GM12878 (cell line): ENCODE measurements at regions not wholly inside any gene's neighbourhood (a gene's known extent, or its start where the extent isn't known, plus 50 kb on each side); places are given as distances from the start of the nearest gene placed in this dataset.

Experiments used
- ATAC-seq: fragments of 200-7000 bp; cut with Tn5 transposase; 3 replicates; pipeline ENCODE4 v1.9.1; 2020; ENCODE audit warnings: mild to moderate bottlenecking, moderate library complexity
- BruUV-seq: library from RNA; stranded (reverse); fragments of 400-500 nt; replicated peaks from 2 replicates; lab custom pipeline; 2021; lab: Mats Ljungman, UMichigan
- CTCF ChIA-PET: fragments of 300-600 bp; sonication (Branson Sonifier 250); formaldehyde crosslinking; extraction: SDS; loops from one replicate; lab custom pipeline; 2021; ENCODE audit warnings: inconsistent platforms; lab: Yijun Ruan, JAX
- POLR2A ChIA-PET: fragments of 350-600 bp; formaldehyde crosslinking; extraction: SDS; loops from one replicate; lab custom pipeline; 2021; ENCODE audit warnings: inconsistent platforms; lab: Charles Lee
- RAD21 ChIA-PET: fragments of 300-600 bp; sonication (Branson Sonifier 250); formaldehyde crosslinking; loops from one replicate; lab custom pipeline; 2023; ENCODE audit warnings: antibody characterized with exemption; ENCODE audit not compliant: unreplicated experiment; lab: Charles Lee
- SMC1A ChIA-PET: fragments of 300-600 bp; sonication (Branson Sonifier 250); formaldehyde crosslinking; loops from one replicate; lab custom pipeline; 2023; ENCODE audit not compliant: unreplicated experiment, uncharacterized antibody; lab: Charles Lee
- DNase-seq: peaks from one replicate; pipeline ENCODE4 v3.0.0-alpha.2; 2011; ENCODE audit warnings: low read depth, low spot score
- FAIRE-seq: peaks from 3 replicates; lab custom pipeline; 2011; peaks lifted over from hg19 to GRCh38; lab: Jason Lieb, UNC
- H2AFZ ChIP-seq: 2 replicates; pipeline ENCODE4 v1.6.0; 2011; ENCODE audit warnings: low read depth, low read length, control low read depth; ENCODE audit not compliant: control insufficient read depth
- H3K27ac ChIP-seq: 2 replicates; pipeline ENCODE4 v1.5.1; 2011; ENCODE audit warnings: control low read depth; ENCODE audit not compliant: control insufficient read depth, insufficient read depth
- H3K27me3 ChIP-seq, 2 experiments: replicated peaks in 1 of 2; 2 replicates each; pipeline versions ENCODE4 v1.6.0 to v1.6.1; 2011; ENCODE audit warnings: low read length in 1 of 2; ENCODE audit not compliant: control insufficient read depth in 2 of 2, insufficient read depth in 2 of 2
- H3K36me3 ChIP-seq, 2 experiments: 2 replicates each; pipeline ENCODE4 v1.5.1; 2011; ENCODE audit warnings: low read length in 1 of 2; ENCODE audit not compliant: control insufficient read depth in 2 of 2, insufficient read depth in 2 of 2
- H3K4me1 ChIP-seq: 2 replicates; pipeline ENCODE4 v1.6.1; 2011; ENCODE audit warnings: mild to moderate bottlenecking, low read length, moderate library complexity, mixed read lengths; ENCODE audit not compliant: control insufficient read depth, insufficient read depth
- H3K4me2 ChIP-seq: 2 replicates; pipeline ENCODE4 v1.6.0; 2011; ENCODE audit warnings: control low read depth; ENCODE audit not compliant: control insufficient read depth, insufficient read depth
- H3K4me3 ChIP-seq: fragments of 200-600 bp; sonication (generic); 2 replicates; pipeline ENCODE4 v1.5.1; 2016
- H3K79me2 ChIP-seq: 2 replicates; pipeline ENCODE4 v1.6.0; 2011; ENCODE audit warnings: low read length; ENCODE audit not compliant: control insufficient read depth, insufficient read depth
- H3K9ac ChIP-seq: 2 replicates; pipeline ENCODE4 v1.8.0; 2011; ENCODE audit warnings: low read length, control low read depth, mixed read lengths; ENCODE audit not compliant: control insufficient read depth, insufficient read depth
- H3K9me3 ChIP-seq: replicated peaks from 3 replicates; pipeline ENCODE4 v1.5.1; 2011; ENCODE audit warnings: mild to moderate bottlenecking, low read length; ENCODE audit not compliant: control insufficient read depth, insufficient read depth
- H4K20me1 ChIP-seq: 2 replicates; pipeline ENCODE4 v1.6.0; 2011; ENCODE audit not compliant: control insufficient read depth, insufficient read depth
- KLF5 ChIP-seq: fragments of 450-650 bp; IDR thresholded peaks from 2 replicates; pipeline ENCODE4 v1.6.1; 2014; ENCODE audit warnings: mild to moderate bottlenecking; ENCODE audit not compliant: partially characterized antibody
- RAD51 ChIP-seq: fragments of 450-650 bp; IDR thresholded peaks from 2 replicates; pipeline ENCODE4 v1.6.1; 2016; ENCODE audit warnings: moderate library complexity, mild to moderate bottlenecking, inconsistent platforms
- SIX5 ChIP-seq: IDR thresholded peaks from 2 replicates; pipeline ENCODE4 v1.6.1; 2011; ENCODE audit warnings: mild to moderate bottlenecking, low read depth, low read length, moderate library complexity; ENCODE audit not compliant: severe bottlenecking
- WGBS: methylation state at CpG from one replicate; pipeline ENCODE4 v1.1.6; 2016; ENCODE audit warnings: low lambda C conversion rate; ENCODE audit not compliant: insufficient replicate concordance, insufficient coverage; ENCODE audit errors: missing lambda C conversion rate; 5-methylcytosine and 5-hydroxymethylcytosine counted together
- in situ Hi-C: fragments of 300-500 bp; cut with MboI; formaldehyde crosslinking; loops from 9 replicates; pipeline ENCODE4 v1.14.3; 2018; ENCODE audit warnings: mixed read lengths
- intact Hi-C: fragments of 100-400 bp; cut with micrococcal nuclease; formaldehyde crosslinking; loops from one replicate; pipeline ENCODE4 v1.14.2; 2022; ENCODE audit not compliant: unreplicated experiment
- TF ChIP-seq, protein P1 (sequence below): fragments of 450-650 bp; formaldehyde crosslinking; IDR thresholded peaks from 2 replicates; pipeline ENCODE4 v1.5.0; 2022; ENCODE audit warnings: mild to moderate bottlenecking, missing genetic modification characterization
- TF ChIP-seq, protein P2 (sequence below): fragments of 450-650 bp; IDR thresholded peaks from 2 replicates; pipeline ENCODE4 v1.6.1; 2017; ENCODE audit warnings: mild to moderate bottlenecking, moderate library complexity
- TF ChIP-seq, protein P3 (sequence below): IDR thresholded peaks from 2 replicates; pipeline ENCODE4 v1.6.1; 2012; ENCODE audit warnings: improper control_type of control experiment, low read depth, low read length; ENCODE audit not compliant: insufficient replicate concordance
- TF ChIP-seq, protein P4 (sequence below): fragments of 450-650 bp; formaldehyde crosslinking; IDR thresholded peaks from 2 replicates; pipeline ENCODE4 v1.4.0; 2022; ENCODE audit warnings: mild to moderate bottlenecking, moderate library complexity

DNA sequence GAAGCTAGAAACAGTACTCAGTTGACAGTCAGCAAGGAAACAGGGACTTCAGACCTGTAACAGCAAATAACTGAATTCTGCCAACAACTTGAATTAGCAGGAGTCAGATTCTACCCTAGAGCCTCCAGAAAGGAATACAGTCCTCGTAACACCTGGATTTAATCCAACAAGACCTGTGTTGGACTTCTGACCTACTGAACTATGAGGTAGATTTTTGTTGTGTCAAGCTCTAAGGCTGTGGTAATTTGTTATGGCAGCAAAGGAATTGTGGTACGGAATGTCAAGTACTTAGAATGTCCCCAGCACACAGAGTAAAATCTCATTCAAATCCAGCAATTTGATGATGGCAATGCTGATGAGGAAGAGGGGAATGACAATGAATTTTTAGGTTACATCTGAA is 234.1 kb downstream of the LRRN1 start:
- FAIRE-seq (no peak), DNase-seq (no peak), ATAC-seq (no peak)
- in situ Hi-C loops = no loop called here
- Histone ChIP-seq H3K4me1 (no peaks in the 10 kb centered on the region), H3K9ac (no peak overlapping the region), H3K9me3 (no peaks in the 10 kb centered on the region), H3K36me3 (no peaks in the 10 kb centered on the region), H4K20me1 (no peaks in the 10 kb centered on the region), H3K4me3 (no peak overlapping the region), H3K4me2 (no peak overlapping the region), H3K27me3 (no peaks in the 10 kb centered on the region), H2AFZ (no peak overlapping the region), H3K27ac (no peak overlapping the region), H3K79me2 (no peaks in the 10 kb centered on the region)
- BruUV-seq = no TSS peak
- RAD21 ChIA-PET = no interaction called here
- POLR2A ChIA-PET = no interaction called here
- CTCF ChIA-PET = no interaction called here
- WGBS = 25% methylated on average over 2 of the region's 2 CpGs
- SMC1A ChIA-PET = no interaction called here
- intact Hi-C loops = no loop called here
- TF ChIP-seq SIX5 = no peak
- TF ChIP-seq, protein P1, sequence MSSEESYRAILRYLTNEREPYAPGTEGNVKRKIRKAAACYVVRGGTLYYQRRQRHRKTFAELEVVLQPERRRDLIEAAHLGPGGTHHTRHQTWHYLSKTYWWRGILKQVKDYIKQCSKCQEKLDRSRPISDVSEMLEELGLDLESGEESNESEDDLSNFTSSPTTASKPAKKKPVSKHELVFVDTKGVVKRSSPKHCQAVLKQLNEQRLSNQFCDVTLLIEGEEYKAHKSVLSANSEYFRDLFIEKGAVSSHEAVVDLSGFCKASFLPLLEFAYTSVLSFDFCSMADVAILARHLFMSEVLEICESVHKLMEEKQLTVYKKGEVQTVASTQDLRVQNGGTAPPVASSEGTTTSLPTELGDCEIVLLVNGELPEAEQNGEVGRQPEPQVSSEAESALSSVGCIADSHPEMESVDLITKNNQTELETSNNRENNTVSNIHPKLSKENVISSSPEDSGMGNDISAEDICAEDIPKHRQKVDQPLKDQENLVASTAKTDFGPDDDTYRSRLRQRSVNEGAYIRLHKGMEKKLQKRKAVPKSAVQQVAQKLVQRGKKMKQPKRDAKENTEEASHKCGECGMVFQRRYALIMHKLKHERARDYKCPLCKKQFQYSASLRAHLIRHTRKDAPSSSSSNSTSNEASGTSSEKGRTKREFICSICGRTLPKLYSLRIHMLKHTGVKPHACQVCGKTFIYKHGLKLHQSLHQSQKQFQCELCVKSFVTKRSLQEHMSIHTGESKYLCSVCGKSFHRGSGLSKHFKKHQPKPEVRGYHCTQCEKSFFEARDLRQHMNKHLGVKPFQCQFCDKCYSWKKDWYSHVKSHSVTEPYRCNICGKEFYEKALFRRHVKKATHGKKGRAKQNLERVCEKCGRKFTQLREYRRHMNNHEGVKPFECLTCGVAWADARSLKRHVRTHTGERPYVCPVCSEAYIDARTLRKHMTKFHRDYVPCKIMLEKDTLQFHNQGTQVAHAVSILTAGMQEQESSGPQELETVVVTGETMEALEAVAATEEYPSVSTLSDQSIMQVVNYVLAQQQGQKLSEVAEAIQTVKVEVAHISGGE (CRISPR knock-in tag) = no peak
- TF ChIP-seq, protein P2, sequence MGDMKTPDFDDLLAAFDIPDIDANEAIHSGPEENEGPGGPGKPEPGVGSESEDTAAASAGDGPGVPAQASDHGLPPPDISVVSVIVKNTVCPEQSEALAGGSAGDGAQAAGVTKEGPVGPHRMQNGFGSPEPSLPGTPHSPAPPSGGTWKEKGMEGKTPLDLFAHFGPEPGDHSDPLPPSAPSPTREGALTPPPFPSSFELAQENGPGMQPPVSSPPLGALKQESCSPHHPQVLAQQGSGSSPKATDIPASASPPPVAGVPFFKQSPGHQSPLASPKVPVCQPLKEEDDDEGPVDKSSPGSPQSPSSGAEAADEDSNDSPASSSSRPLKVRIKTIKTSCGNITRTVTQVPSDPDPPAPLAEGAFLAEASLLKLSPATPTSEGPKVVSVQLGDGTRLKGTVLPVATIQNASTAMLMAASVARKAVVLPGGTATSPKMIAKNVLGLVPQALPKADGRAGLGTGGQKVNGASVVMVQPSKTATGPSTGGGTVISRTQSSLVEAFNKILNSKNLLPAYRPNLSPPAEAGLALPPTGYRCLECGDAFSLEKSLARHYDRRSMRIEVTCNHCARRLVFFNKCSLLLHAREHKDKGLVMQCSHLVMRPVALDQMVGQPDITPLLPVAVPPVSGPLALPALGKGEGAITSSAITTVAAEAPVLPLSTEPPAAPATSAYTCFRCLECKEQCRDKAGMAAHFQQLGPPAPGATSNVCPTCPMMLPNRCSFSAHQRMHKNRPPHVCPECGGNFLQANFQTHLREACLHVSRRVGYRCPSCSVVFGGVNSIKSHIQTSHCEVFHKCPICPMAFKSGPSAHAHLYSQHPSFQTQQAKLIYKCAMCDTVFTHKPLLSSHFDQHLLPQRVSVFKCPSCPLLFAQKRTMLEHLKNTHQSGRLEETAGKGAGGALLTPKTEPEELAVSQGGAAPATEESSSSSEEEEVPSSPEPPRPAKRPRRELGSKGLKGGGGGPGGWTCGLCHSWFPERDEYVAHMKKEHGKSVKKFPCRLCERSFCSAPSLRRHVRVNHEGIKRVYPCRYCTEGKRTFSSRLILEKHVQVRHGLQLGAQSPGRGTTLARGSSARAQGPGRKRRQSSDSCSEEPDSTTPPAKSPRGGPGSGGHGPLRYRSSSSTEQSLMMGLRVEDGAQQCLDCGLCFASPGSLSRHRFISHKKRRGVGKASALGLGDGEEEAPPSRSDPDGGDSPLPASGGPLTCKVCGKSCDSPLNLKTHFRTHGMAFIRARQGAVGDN = no peak
- no peak for TF ChIP-seq KLF5
- no peak for TF ChIP-seq RAD51
- TF ChIP-seq, protein P3, sequence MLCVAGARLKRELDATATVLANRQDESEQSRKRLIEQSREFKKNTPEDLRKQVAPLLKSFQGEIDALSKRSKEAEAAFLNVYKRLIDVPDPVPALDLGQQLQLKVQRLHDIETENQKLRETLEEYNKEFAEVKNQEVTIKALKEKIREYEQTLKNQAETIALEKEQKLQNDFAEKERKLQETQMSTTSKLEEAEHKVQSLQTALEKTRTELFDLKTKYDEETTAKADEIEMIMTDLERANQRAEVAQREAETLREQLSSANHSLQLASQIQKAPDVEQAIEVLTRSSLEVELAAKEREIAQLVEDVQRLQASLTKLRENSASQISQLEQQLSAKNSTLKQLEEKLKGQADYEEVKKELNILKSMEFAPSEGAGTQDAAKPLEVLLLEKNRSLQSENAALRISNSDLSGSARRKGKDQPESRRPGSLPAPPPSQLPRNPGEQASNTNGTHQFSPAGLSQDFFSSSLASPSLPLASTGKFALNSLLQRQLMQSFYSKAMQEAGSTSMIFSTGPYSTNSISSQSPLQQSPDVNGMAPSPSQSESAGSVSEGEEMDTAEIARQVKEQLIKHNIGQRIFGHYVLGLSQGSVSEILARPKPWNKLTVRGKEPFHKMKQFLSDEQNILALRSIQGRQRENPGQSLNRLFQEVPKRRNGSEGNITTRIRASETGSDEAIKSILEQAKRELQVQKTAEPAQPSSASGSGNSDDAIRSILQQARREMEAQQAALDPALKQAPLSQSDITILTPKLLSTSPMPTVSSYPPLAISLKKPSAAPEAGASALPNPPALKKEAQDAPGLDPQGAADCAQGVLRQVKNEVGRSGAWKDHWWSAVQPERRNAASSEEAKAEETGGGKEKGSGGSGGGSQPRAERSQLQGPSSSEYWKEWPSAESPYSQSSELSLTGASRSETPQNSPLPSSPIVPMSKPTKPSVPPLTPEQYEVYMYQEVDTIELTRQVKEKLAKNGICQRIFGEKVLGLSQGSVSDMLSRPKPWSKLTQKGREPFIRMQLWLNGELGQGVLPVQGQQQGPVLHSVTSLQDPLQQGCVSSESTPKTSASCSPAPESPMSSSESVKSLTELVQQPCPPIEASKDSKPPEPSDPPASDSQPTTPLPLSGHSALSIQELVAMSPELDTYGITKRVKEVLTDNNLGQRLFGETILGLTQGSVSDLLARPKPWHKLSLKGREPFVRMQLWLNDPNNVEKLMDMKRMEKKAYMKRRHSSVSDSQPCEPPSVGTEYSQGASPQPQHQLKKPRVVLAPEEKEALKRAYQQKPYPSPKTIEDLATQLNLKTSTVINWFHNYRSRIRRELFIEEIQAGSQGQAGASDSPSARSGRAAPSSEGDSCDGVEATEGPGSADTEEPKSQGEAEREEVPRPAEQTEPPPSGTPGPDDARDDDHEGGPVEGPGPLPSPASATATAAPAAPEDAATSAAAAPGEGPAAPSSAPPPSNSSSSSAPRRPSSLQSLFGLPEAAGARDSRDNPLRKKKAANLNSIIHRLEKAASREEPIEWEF = no peak
- TF ChIP-seq, protein P4, sequence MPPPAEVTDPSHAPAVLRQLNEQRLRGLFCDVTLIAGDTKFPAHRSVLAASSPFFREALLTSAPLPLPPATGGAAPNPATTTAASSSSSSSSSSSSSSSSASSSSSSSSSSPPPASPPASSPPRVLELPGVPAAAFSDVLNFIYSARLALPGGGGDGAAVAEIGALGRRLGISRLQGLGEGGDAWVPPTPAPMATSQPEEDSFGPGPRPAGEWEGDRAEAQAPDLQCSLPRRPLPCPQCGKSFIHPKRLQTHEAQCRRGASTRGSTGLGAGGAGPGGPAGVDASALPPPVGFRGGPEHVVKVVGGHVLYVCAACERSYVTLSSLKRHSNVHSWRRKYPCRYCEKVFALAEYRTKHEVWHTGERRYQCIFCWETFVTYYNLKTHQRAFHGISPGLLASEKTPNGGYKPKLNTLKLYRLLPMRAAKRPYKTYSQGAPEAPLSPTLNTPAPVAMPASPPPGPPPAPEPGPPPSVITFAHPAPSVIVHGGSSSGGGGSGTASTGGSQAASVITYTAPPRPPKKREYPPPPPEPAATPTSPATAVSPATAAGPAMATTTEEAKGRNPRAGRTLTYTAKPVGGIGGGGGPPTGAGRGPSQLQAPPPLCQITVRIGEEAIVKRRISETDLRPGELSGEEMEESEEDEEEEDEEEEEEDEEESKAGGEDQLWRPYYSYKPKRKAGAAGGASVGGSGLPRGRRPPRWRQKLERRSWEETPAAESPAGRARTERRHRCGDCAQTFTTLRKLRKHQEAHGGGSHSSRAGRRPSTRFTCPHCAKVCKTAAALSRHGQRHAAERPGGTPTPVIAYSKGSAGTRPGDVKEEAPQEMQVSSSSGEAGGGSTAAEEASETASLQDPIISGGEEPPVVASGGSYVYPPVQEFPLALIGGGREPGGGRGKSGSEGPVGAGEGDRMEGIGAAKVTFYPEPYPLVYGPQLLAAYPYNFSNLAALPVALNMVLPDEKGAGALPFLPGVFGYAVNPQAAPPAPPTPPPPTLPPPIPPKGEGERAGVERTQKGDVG (CRISPR knock-in tag) = no peak
